HG03060 (cell line): ENCODE measurements at regions not wholly inside any gene's neighbourhood (a gene's known extent, or its start where the extent isn't known, plus 50 kb on each side); places are given as distances from the start of the nearest gene placed in this dataset.

Experiments
- ATAC-seq: cut with Tn5 transposase; IDR thresholded peaks from one replicate; pipeline ENCODE4 v1.9.1; 2021; ENCODE audit warnings: low read depth, moderate number of reproducible peaks; ENCODE audit not compliant: unreplicated experiment

DNA sequence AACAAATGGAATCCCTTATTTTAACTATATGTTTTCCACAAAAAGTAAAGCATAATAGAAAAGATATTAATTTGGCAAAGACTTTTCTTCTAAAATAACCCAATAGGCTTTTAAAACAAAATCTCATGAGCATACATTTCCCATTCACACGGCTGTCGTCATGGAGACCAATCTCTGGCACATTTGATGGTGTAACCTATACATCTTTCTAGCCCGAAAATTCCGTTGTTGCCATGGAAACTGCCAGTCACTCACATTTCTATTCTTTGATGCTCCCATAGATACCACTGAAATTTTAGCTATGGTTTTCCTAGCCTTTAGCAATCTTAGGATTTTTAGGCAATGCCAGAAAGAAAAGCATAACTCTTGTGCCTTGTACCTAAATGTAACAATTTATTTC lies 262.9 kb upstream of the TRPM3 start:
- no peak for ATAC-seq

DNA sequence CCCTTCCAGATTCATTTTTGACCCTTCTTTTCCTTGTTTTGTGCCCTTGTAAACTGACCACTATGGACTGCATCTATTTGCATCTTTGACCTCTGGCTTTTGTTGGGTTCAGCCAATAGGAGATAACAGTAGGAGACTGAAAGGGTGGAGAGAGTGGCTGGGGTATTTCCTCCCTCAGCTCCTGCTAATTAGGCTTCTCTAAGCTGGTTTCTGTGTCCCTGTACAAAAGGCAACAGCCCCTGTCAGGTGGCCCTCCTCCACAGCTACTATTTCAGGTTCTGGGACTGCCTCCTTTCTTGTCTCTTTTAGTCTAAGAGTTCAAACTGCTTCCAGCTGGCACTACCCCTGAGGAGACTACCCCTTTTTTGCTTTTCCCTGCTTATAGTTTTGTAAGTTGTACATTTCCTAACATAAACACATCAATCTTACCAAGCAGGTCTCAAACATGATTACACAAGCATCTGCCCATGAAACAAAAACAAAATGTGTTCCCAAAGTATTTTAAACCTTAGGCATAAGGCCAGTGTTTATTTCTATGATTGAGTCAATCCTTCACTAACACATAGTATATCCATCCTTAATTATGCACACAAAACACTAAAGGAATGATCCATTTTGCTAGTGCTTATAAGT lies 262.0 kb upstream of the TRPM3 start:
- no peak for ATAC-seq

DNA sequence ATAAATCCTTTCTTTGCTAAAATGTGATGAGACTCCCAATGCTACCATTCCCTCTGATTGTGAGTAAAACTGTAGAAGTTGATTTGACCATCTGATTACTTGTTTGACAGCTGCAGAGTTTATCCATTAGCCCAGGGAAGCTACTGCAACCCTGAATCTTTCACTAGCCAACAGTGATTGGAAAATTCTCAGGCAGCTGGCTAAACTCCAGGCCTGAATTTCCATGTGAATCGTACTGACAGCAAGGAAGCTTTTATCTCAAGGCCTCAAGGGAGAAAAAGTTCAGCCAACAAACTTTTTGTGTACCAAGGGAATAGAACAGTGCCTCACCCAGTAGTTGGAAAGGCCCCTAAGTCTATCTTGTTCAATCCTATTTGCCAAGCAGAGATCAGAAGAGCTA lies 246.7 kb upstream of the TRPM3 start:
- ATAC-seq, result no peak

DNA sequence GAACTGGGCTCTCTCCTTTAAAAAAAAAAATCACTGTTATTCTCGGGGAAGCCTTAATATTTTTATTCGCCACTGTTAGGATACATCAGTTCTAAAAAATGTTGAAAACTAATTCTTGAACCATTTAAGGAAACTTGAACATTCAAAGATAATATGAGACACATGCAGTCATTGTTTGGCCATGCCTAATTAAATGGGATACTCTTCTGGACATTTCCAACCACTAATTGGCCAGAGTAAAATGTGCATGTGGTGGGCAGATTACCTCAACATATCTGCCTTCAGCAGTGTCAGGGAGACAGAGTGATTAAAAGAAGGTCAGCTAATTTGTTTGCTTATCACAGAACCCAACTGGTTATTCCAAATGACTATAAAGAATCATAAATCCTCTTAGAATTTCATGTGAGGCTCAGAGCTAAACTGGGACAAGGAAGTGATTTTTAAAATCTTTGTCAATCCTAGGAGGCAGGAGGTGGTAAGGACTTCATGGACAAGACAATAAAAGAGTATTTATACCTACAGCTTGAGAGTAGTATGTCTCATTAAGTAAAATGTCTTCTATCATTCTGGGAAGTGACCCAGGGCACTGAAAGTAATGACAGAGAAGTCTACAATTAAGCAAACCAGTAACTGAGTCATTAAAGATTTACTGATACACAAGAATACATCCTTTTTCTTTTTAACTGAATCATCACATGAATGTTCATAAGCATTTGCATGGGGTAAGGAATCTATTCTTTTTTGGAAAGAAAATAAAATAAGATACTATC lies 242.9 kb upstream of the TRPM3 start:
- no peak for ATAC-seq

DNA sequence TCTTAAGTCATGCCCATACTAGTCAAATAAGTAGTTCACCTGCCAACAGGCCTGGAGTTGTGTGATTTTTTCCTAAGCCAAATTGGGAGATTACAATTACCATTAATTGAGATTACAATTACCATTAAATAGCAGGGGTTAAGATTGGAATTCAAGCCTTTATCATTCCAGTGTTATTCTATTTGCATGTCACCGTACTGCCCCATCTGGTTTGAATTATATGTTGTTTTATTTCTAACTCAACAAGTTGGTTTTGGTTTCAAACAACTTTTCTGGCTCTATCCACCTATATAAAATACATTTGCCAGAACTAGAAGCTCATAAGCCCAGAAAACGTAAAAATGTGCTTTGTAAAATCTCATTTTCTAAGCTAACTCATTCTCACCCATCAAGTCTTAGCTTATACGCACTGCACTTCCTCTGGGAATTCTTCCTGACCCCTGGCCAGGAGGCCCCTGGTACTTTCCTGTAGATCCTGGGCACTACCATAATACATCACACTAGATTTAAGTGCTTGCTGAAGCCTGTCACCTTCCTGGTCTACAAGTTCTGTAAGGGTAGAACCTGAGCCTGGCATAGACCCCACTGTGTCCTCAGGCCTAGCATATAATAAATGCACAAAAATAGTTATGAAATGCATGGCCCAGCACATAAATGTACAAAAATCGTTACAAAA lies 242.0 kb upstream of the TRPM3 start:
- no peak for ATAC-seq

DNA sequence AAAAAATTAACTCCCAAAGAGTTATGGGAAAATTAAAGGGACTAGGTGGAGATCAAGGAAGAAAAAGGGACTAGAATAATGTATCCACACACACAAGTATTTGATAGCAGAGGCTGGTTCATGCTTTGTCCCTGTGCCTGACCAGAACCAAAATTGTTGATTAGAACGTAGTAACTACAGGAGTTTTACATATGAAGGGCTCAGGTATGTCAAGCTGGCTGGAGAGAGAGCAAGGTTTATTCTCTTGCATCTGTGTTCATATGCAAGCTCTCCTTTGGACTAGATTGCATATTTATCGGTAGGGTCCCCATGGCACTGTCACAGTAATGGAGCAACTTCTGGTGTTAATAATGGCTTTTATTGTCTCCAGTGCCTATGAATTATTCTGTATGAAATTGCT lies 239.9 kb upstream of the TRPM3 start:
- ATAC-seq, result no peak

DNA sequence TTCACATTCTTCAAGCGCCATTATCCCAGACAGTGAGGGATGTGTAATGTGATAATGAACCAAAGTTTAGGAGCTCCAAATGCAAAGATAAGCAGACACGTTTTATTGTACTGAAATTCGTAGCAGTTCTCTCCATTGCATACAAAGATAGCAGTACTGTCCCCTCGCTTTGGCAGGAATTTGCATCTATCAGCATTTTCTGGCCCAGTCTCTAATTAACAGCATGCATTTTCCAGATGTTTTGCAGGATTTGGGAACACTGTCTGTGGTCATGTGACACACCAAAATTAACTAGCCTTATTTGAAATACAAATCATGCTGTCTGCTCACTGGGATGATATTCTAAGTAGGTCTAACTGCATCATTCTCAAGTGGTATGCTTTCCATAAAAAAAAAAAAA lies 235.9 kb upstream of the TRPM3 start:
- no peak for ATAC-seq

DNA sequence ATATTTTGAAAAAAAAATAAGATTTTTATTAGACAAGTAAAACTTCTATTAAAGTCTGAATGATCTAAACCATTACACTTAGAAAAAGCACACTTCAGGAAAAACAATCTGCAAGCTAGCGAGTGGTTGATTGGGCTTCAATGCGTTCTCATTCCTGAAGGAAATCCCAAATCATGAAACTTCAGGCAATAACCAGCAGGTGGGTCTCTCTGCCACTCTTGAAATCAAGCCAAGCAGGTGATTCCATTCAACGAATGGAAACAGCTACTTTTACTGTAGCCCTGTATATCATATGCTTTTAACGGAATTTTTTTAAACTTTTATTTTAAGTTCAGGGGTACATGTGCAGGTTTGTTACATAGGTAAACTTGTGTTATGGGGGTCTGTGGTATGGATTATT lies 234.5 kb upstream of the TRPM3 start:
- ATAC-seq, result no peak

DNA sequence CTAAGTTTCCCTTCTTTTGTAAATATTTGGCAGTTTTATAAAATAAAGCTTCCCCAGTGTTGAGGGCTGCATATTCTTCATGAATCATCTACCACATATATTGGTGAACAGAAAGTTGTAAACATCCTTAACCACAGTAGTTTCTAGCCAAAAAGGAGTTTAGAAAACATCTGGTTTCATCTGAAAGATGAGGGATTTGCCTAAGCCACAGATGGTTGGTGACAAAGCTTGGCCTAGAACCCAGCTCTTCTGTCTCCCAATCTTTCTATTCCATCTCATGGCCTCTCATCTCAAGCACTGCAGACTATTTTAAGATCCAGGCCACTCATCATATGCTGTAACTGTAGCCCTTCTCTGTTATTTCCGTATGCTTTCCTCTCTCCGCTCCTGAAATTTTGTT lies 232.3 kb upstream of the TRPM3 start:
- ATAC-seq, result no peak

DNA sequence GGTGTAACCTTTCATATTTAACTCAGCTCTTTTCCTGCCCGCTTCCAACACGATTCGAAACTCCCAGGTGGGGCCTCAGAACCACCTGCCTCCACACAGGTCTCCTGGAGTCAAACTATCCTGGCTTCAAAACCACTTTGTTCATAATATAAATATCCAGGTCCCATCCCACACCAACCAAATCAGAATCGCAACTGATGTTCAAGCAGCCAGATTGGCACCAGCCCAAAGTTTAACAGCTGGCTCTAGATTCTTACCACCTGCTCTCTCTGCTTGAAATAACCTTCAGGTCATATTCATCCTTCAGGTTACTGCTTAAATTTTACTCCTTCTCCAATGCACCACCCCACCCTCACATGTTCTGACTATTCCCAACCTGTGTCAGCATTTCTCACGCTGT lies 231.4 kb upstream of the TRPM3 start:
- no peak for ATAC-seq

DNA sequence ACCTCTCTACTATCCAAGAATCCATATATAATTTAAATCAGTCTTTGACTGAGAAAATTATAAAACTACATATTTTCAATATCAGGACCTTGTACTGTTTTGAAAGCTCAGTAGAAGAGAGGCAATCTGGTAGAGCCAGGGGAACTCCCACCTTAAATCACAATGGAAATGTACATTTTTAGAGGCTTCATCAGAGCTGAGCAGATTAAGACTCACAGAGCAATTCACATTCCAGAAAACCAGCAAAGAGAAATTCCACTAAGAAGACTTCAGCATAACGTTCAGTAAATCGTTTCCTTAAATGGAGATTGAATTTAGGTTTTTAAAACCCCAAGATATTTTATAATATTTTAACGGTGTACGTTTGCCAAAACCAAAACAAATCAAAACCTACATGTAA lies 227.8 kb upstream of the TRPM3 start:
- ATAC-seq, result no peak

DNA sequence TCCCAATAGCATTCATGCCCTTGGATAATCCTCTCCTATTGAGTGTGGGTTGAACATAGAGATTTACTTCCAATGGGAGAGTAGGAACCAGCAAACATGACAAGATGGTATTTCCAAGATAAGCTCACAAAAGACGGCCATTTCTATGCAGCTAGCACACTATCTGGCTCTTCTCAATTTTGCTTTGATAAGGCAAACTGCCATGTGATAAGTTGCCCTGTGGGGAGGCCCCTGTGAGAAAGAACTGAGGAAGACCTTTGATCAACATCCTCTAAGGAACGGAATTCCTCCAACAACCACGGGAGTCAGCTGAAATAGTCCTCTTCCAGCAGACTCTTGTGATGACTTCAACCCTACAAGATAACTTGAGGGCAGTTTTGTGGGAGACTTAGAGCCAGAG lies 211.9 kb upstream of the TRPM3 start:
- no peak for ATAC-seq

DNA sequence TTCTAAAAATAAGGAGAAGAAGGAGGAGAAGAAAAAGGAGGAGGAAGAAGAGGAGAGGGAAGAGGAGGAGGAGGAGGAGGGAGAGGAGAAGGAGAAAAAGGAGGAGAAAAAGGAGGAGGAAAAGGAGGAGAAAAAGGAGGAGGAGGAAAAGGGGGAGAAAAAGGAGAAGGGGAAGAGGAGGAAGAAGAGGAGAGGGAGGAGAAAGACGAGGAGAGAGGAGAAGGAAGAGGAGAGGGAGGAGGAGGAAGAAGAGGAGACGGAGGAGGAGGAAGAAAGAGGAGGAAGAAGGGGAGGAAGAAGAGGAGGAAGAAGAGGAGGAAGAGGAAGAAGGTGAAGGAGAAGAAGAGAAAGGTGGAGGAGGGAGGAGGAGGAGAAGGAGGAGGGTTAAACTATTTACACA lies 210.2 kb upstream of the TRPM3 start:
- ATAC-seq, result no peak

DNA sequence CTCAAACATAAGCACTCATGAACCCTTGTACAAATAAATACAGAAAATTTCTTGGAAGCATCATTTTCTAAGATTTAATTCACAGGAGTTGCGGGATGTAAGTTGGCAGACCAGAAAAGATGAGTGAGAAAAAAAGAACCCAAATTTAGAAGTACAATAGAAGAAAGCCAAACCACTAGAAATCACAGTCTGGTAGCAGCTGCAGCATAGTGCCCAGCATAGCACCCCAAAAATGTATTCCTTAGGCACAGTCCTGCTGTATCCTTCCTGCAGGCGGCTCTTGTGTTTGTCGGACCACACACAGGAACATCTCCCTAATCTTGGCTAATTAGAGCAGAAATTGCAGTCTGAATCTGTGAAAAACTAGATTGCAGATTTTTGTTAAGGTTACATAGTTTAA lies 208.5 kb upstream of the TRPM3 start:
- ATAC-seq, result no peak

DNA sequence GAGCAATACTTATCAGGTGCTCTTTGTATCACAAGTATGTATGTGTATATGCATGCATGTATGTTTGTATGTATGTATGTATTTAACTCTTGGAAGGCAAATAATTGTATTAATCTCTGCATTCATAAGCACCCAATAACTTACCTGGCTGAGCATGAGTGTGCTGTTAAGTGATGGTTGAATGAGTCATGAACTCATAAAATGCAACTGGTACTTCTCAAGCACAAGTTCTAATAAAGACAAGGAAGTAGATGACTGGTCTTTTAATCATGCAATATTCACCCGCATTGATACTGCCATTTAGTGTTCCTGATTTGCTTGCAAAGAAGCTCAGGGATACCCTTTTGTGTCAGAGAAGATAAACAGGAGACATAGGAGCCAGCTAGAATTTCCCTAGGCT lies 204.9 kb upstream of the TRPM3 start:
- ATAC-seq, result no peak

DNA sequence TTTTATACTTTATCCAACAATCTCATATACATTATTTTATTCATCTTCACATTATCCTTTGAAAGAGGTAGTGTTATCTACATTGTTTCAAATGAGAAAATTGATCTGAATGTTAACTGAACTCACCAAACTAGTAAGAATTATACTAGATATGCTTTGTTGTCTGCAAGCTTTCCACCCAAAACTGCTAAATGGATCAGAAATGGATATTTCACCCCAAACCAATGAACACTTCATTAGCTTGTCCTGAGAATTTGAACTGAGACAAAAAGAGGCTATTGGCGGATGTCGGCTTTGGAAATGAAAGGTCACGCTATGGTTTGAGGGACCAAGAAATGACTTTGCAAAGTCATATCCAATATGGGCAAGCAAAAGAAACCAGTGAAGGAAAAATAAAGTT lies 201.9 kb upstream of the TRPM3 start:
- ATAC-seq, result no peak

DNA sequence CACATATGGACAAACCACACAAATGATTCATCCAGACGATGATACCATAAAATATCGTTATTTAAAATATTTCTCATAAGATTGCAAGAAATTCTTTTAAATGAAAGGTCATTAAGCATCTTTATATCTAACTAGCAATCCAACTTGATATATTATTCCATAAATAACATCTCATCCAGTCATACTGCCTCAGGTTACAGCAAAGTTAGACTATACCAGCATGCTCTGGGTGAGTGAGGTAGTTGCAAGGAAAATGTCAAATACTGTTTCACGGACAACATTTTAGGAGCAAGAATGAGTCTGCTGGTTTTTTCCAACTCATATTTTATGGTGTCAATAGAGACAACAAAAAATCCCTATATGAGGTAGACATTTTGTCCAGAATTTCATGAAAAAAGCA lies 200.9 kb upstream of the TRPM3 start:
- ATAC-seq, result no peak

DNA sequence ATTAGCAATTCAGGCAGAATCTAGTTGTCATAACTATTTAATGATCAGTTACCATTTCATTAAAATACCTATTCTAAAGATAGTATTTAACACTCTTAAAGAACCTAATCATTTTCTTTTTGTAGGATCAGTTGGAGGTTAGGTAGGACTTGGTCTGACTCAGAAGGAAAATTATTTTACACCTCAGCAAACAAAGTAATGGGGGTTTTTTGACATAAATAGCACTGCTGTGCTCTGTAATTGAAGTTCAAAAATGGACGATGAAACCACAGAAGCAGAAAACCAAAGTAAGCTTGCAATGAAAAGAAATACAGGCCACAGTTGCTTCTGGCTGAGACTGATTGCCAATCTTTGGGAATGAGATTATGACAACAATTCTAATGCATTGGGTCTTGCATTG lies 187.0 kb upstream of the TRPM3 start:
- no peak for ATAC-seq

DNA sequence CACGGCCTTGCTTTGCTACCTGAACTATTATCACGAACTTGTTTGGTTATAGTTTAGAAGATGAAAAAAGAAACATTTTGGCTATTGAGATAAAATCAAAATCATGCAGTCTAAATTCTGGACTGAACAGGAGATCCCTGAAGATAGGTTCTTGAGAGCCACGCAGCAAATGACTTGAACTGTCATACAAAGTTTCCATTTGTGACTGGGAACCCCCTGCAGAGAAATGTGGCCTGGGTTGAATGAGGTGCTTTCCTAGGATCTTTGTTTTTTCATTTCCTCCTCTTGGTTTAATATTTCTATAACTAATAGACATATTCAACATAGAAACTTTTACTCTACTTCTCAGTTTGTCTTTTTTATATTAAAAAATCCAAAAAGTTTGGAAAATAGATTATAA lies 184.7 kb upstream of the TRPM3 start:
- ATAC-seq, result no peak

DNA sequence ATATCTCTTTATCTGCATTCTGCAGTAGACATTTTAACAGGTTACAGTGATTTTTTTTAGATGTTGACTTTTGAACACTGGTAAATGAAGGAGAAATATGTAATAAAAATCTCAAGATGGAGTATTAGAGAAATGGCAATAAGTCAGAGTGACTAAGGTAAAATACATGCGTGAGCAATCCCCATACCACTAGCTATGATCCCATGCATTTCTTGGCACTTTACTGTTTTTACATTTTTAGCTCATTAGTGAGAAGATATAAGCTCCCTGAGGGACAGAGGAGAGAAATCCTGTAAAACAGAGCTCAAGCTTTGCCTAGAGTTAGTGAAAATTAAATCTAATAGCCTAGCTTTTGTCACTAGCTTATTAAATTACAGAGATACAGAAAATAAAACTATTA lies 181.9 kb upstream of the TRPM3 start:
- no peak for ATAC-seq

DNA sequence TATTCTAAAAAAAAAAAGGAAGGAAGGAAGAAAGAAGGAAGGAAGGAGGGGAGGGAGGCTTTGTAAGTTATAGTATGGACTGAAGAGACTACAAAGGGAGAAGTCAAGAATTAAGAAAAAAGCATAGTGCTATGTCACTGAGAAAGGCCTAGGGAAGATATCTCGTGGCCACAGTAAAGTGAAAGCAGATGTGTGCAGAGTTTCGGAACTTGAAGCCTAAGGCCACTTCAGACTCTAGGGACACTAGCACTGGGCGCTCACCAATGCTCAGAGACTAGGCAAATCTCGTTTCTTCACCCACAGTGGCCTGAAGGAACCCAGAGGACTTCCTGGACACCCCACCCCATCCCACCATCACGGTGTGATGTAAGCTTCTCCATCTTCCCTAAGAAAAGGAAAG lies 181.4 kb upstream of the TRPM3 start:
- no peak for ATAC-seq

DNA sequence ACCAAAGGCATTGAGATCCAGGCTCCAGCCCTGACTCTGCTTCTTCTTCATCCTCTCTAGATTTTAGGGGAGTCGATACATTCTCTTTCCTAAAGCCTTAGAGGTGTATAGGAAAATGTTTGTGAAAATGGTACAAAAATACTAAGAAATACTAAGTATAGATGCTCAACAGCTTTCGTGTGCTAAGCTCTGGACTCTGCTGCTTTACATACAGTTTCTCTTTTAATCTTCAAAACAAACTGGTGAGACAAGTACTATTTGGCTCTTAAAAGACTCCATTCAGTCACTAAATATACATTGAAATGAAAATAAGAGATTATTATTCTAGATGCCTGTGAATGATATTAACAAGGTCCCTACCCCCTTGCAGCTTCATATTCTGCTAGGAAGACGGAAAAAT lies 174.5 kb upstream of the TRPM3 start:
- no peak for ATAC-seq
